Sciatic nerve (tissue), 2 donors: ENCODE measurements at regions not wholly inside any gene's neighbourhood (a gene's known extent, or its start where the extent isn't known, plus 50 kb on each side); places are given as distances from the start of the nearest gene placed in this dataset.
"Not testable (repeated sequence)": the region's sequence is repeated elsewhere in the genome, so short reads cannot be mapped to it uniquely, and the experiment has no call there.

ENCODE experiments used
- ATAC-seq: fragments of 200-7000 bp; cut with Tn5 transposase; one replicate; pipeline ENCODE4 v1.9.1; 2020; ENCODE audit warnings: mild to moderate bottlenecking, moderate library complexity
- DNase-seq: peaks from one replicate; pipeline ENCODE4 v3.0.0-alpha.2; 2020; ENCODE audit warnings: low spot score
- intact Hi-C: fragments of 100-400 bp; cut with DNase I; formaldehyde crosslinking; loops from one replicate; pipeline ENCODE4 v1.14.2; 2022
- donor health status: DM: no; HTN: no; CAD: no.
- donor health status: DM: no; HTN: no; CAD: no.

DNA sequence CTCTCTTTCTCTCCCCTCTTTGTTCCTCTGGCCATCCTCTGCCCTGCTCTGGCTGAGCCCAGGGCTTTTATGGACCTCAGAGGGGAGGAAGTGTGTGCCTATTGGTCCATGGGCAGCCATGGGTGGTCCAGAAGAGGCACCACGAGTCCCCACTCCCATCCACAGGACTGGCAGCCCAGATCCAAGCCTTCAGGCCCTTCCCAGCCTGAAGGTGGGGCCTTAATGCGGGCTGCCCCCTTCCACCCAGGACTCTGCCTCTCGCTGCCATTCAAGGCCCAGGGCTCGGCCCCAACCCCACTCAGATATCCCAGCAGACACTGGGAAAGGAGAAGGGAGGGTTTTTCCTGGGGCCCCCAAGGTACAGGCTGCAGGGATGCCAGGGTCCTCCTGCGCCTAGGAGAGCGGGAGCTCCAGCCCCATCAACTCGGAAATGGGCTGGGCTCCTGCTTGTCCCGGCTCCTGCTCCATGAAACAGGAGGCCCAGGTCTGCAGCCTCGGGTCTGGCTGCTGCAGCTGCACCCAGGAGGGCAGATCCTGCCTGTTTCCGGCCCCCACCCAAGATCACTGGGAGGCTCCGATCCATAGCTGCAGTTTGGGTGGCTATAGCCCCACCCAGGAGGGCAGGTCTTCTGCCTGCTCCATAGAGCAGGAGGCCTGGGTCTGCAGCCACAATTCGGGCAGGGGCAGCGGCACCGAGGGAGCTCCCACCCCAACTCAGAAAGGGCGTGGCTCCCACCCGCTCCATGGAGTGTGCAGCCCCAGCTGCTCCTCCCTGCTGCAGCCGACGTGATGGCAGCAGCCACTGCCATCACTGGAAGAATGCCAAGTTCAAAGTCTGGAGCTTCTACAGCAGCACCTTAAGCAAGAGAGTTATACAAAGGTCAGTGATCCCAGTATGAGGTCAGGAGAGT lies 116.6 kb upstream of the RBBP8 start:
- intact Hi-C loops = no loop called here
- DNase-seq (no peak), ATAC-seq (no peak)

- intact Hi-C loops = no loop called here
- no peak for ATAC-seq
- DNase-seq = no peak
Measured at GRCh38 chr18:22817844-22818243, 115.3 kb upstream of the RBBP8 start.

GRCh38 chr18:22822024-22822423 lies 111.1 kb upstream of the RBBP8 start:
- intact Hi-C loops = no loop called here
- no peak for ATAC-seq
- no peak for DNase-seq

DNA sequence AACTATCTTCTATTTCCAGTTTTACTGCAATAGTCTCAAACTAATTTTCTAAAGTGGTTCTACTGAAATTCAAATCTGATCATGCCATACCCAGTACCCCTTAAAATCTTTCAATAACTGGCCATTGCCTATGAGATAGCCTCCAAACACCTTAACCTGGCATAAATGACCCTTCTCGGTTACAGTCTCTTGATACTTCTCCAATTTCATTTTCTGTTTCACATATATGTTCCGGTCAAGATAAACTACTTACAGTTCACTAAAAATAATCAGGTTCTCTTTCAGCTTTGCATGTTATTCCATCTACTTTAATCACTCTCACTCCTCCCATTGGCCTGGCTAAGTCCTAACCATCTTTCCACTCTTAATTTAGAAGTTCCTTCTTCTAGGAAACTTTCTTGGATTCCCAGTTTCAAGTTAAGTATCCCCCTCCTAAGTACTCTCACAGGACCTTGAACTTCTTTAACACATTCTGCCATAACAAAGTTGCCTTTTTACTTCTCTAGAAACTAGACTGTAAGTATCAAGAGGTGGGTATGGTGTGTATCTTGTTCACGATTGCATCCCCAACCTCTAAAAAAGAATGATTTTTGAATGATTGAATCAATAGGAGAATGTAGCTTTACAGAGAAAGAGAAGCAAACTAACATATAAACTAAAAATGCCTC lies 110.2 kb upstream of the RBBP8 start:
- no peak for DNase-seq
- ATAC-seq = no peak
- intact Hi-C loops = no loop called here

GRCh38 chr18:22826726-22827125 lies 106.4 kb upstream of the RBBP8 start:
- DNase-seq (no peak), ATAC-seq (no peak)
- intact Hi-C loops = no loop called here

GRCh38 chr18:22827216-22827615 lies 105.9 kb upstream of the RBBP8 start:
- ATAC-seq = no peak
- intact Hi-C loops = no loop called here
- DNase-seq = no peak

- ATAC-seq = no peak
- intact Hi-C loops = no loop called here
- DNase-seq = no peak
Measured at GRCh38 chr18:22827741-22828140, 105.4 kb upstream of the RBBP8 start.

- intact Hi-C loops = no loop called here
- DNase-seq = no peak
- no peak for ATAC-seq
Measured at GRCh38 chr18:22828171-22828570, 105.0 kb upstream of the RBBP8 start.

- intact Hi-C loops, ATAC-seq: not testable (repeated sequence)
Measured at GRCh38 chr18:22828583-22828982, 104.5 kb upstream of the RBBP8 start.

GRCh38 chr18:22829781-22830180 lies 103.3 kb upstream of the RBBP8 start:
- intact Hi-C loops = no loop called here
- no peak for DNase-seq
- no peak for ATAC-seq

More at GRCh38 chr18:22828583-22828982, 104.5 kb upstream of the RBBP8 start:
- DNase-seq = not testable (repeated sequence)

- intact Hi-C loops = no loop called here
- DNase-seq = no peak
- ATAC-seq = no peak
Measured at GRCh38 chr18:22830511-22830910, 102.6 kb upstream of the RBBP8 start.

GRCh38 chr18:22831441-22831904 lies 101.7 kb upstream of the RBBP8 start:
- ATAC-seq (no peak), DNase-seq (no peak)
- intact Hi-C loops = no loop called here

GRCh38 chr18:22836932-22837331 lies 96.2 kb upstream of the RBBP8 start:
- ATAC-seq (no peak), DNase-seq (no peak)
- intact Hi-C loops = no loop called here

DNA sequence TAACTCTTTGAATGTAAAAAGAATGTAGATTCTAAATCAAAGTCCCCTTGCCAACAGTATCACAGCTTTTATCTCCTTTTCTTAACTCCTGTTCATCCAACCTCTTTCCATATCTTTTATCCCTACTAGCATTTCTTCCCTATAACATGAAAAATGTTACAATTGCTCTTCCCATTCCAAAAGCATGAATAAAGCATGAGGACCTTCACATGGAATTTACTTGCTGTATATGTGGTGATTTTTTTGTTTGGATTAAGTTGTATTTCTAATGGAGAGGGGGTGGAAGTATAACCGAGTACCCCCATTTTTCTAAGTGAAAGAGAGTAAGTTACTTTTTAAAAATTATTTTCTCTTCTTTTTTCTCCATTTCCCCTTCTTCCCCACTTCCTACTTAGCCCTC lies 94.9 kb upstream of the RBBP8 start:
- no peak for ATAC-seq
- no peak for DNase-seq
- intact Hi-C loops = no loop called here

GRCh38 chr18:22838639-22839277 lies 94.4 kb upstream of the RBBP8 start:
- DNase-seq = no peak
- no peak for ATAC-seq
- intact Hi-C loops = no loop called here

- intact Hi-C loops = no loop called here
- DNase-seq = no peak
- ATAC-seq = no peak
Measured at GRCh38 chr18:22839340-22839821, 93.7 kb upstream of the RBBP8 start.

GRCh38 chr18:22840606-22841144 lies 92.5 kb upstream of the RBBP8 start:
- ATAC-seq (no peak), DNase-seq (no peak)
- intact Hi-C loops = no loop called here

DNA sequence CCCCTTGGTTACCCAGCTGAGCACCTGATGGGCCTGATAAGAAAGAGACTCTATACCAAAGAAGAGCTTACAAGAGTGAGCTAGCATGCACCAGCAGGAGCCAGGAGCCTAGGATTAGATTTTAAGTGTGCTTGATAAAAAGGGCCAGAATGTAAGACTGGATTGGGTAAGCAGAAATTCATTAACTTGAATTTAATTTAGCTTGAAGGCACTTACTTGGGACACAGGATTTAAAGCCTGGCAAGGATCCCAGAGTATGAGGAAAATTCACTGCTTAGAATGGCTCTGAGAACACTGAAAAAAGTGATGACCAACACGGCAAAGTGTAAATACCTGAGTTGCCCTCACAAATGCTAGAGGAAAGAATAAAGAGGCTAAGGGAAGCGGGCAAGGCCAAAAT lies 91.3 kb upstream of the RBBP8 start:
- DNase-seq (no peak), ATAC-seq (no peak)
- intact Hi-C loops = no loop called here

DNA sequence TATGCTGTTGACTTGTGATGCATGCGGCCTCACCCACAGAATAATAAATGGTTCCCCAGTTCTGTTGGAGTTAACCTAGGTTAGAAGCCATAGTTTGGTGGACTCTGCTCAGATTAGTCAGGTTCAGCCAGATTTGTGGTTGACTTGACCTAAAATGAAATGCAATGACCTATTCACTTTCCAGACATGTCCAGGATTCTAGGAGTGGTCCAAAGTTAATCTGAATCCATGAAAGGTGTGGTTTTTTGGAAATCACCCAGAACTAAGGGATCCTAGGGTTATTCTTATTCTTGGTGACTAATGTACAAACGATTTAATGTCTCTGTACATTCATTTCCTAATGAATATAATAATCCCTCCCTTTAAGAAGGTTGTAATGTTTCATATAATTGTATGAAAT lies 88.9 kb upstream of the RBBP8 start:
- ATAC-seq = no peak
- DNase-seq = no peak
- intact Hi-C loops = no loop called here

DNA sequence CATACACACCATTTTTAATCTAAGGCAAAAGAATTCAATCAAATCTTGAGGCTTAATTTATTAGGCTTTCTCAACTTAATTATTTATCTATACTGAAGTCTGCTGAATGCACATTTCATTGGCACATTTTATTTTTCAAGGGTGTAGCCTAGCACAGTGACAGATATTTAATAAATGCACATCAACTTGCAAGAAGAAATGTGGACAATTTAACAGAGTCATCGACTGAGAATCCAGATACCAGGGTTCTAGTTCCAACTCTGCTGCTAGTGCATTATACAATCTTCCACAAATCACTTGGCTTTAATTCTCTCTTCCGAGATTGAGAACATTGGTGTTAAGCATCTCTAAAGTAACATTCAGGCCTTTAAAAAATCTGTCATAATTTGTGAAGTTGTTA lies 88.5 kb upstream of the RBBP8 start:
- DNase-seq (no peak), ATAC-seq (no peak)
- intact Hi-C loops = no loop called here
